ENCODE measurements at regions not wholly inside any gene's neighbourhood (a gene's known extent, or its start where the extent isn't known, plus 50 kb on each side); places are given as distances from the start of the nearest gene placed in this dataset.

GRCh38 chr2:146701183-146701582 lies 1143.6 kb upstream of the ACVR2A start:
- TF ChIP-seq POLR2AphosphoS5 (IDR thresholded peaks at IDR 0.05): no peak
- no peak for TF ChIP-seq CTCF (IDR thresholded peaks at IDR 0.05)

Measured in sigmoid colon (tissue), 4 donors.